ENCODE measurements at regions not wholly inside any gene's neighbourhood (a gene's known extent, or its start where the extent isn't known, plus 50 kb on each side); places are given as distances from the start of the nearest gene placed in this dataset.

GRCh38 chr18:42229211-42230210 lies 274.5 kb downstream of the PIK3C3 start:
- Histone ChIP-seq H3K27ac (no peak overlapping the region), H3K9ac (ENCODE audit: low read depth in 2 of 2, low read length in 2 of 2) (no peak overlapping the region), H3K9me3 (no peaks in the 10 kb centered on the region), H3K36me3 (no peaks in the 10 kb centered on the region), H3K27me3 (no peaks in the 10 kb centered on the region), H3K4me1 (no peaks in the 10 kb centered on the region), H3K4me3 (no peak overlapping the region)
- no peak for TF ChIP-seq CTCF (IDR thresholded peaks at IDR 0.05)
- no peak for DNase-seq
- intact Hi-C loops (cut with DNase I) = no loop called here

- no peaks in the 10 kb centered on the region for H3K27me3 ChIP-seq
- no peak overlapping the region for H3K9ac ChIP-seq (ENCODE audit: low read depth in 2 of 2, low read length in 2 of 2)
- no peak overlapping the region for H3K27ac ChIP-seq
- DNase-seq = no peak
- no peaks in the 10 kb centered on the region for H3K36me3 ChIP-seq
- H3K9me3 ChIP-seq = no peaks in the 10 kb centered on the region
- intact Hi-C loops (cut with DNase I) = no loop called here
- TF ChIP-seq CTCF (IDR thresholded peaks at IDR 0.05) = no peak
- H3K4me1 ChIP-seq = no peaks in the 10 kb centered on the region
- H3K4me3 ChIP-seq = no peak overlapping the region
Observed at GRCh38 chr18:42230636-42231035, 275.6 kb downstream of the PIK3C3 start.

- intact Hi-C loops (cut with DNase I) = no loop called here
- no peak overlapping the region for H3K27ac ChIP-seq
- TF ChIP-seq CTCF (IDR thresholded peaks at IDR 0.05) = no peak
- H3K4me3 ChIP-seq = no peak overlapping the region
- H3K4me1 ChIP-seq = no peaks in the 10 kb centered on the region
- no peaks in the 10 kb centered on the region for H3K9me3 ChIP-seq
- no peak overlapping the region for H3K9ac ChIP-seq (ENCODE audit: low read depth in 2 of 2, low read length in 2 of 2)
- DNase-seq = no peak
- H3K27me3 ChIP-seq = no peaks in the 10 kb centered on the region
- no peaks in the 10 kb centered on the region for H3K36me3 ChIP-seq
Observed at GRCh38 chr18:42231284-42231683, 276.2 kb downstream of the PIK3C3 start.

GRCh38 chr18:42231796-42232195 lies 276.8 kb downstream of the PIK3C3 start:
- H3K36me3 ChIP-seq = no peaks in the 10 kb centered on the region
- no peak for TF ChIP-seq CTCF (IDR thresholded peaks at IDR 0.05)

GRCh38 chr18:42233908-42234307 lies 278.9 kb downstream of the PIK3C3 start:
- Histone ChIP-seq H3K27me3 (no peaks in the 10 kb centered on the region), H3K9me3 (no peaks in the 10 kb centered on the region), H3K9ac (ENCODE audit: low read depth in 2 of 2, low read length in 2 of 2) (no peak overlapping the region), H3K4me3 (no peak overlapping the region), H3K27ac (no peak overlapping the region), H3K36me3 (no peaks in the 10 kb centered on the region), H3K4me1 (no peaks in the 10 kb centered on the region)
- no peak for DNase-seq
- intact Hi-C loops (cut with DNase I) = no loop called here
- no peak for TF ChIP-seq CTCF (IDR thresholded peaks at IDR 0.05)

More at GRCh38 chr18:42231796-42232195, 276.8 kb downstream of the PIK3C3 start:
- H3K27me3 ChIP-seq = no peaks in the 10 kb centered on the region
- intact Hi-C loops (cut with DNase I) = no loop called here
- no peak overlapping the region for H3K9ac ChIP-seq (ENCODE audit: low read depth in 2 of 2, low read length in 2 of 2)
- no peak for DNase-seq
- no peaks in the 10 kb centered on the region for H3K4me1 ChIP-seq
- H3K9me3 ChIP-seq = no peaks in the 10 kb centered on the region
- no peak overlapping the region for H3K27ac ChIP-seq
- H3K4me3 ChIP-seq = no peak overlapping the region
